Activated CD4-positive, alpha-beta T cell treated with anti-CD3 and anti-CD28 coated beads for 48 hours (primary cell): ENCODE measurements at regions not wholly inside any gene's neighbourhood (a gene's known extent, or its start where the extent isn't known, plus 50 kb on each side); places are given as distances from the start of the nearest gene placed in this dataset.

ENCODE experiments used
- DNase-seq: peaks from one replicate; pipeline ENCODE4 v3.0.0-alpha.2; 2020

DNA sequence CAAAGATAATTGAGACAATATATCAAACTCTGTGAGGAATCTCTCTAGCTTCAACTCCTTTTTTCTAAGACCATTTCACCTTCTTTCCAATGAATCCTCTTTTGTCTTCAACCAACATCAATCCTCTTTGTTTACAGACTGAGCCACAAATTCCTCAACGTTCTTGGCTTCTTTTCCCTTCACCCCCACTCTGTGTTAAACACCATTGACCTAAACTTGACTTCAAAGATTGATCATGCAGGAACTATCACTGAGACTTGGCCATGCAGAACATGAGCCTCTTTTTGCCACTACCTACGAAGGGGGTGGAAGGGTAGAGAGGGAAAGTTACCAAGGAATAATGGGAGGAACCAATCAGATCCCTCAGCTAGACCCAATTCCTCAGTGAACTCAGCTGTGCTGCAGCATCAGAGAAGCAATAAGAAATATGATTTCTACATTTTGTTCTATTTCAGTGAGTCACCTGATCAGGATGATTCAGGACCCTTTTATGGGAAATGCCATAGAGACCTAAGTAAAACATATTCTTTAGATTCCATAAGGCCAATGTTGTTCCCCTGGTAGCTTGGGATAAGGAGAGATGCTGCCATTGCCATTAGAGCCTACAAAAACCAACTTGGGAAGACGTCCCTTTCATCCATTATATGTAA lies 187.7 kb upstream of the RGMB start:
- no peak for DNase-seq

DNA sequence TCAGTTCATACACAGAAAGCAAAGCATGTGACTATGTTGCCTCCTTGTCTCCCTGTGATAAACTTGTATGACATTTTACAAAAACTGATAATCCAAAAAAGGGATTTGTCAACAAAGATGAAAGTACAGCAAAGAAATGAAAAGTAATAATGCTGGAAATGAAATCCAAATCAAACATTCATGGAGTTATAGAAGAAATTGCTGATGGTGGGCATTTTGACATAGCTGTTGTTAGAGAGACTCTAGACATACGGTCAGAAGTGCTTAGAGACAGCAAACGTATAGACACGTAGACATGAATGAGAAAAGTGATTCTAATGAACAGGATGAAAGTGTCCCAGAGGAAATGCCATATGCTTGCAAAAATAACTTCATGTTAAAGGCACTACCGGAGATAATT lies 186.9 kb upstream of the RGMB start:
- DNase-seq = no peak

DNA sequence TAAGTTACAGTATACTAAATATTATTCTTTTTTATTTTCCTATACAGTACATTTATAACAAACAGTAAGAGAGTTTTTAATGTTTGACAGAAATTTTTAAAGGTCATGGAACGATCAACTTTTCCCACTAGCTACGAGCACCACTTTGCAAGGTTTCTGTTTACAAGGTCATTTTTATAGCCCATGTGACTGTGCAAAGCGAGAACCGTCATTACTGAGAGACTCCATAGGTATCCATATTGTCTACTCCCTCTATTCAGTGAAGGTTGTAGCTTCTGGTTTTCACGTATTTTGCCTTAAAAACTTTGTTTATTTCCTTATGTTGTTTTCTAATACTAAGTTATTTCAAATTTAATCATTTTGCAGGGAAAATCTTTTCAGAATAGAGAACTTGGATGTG lies 186.3 kb upstream of the RGMB start:
- no peak for DNase-seq

DNA sequence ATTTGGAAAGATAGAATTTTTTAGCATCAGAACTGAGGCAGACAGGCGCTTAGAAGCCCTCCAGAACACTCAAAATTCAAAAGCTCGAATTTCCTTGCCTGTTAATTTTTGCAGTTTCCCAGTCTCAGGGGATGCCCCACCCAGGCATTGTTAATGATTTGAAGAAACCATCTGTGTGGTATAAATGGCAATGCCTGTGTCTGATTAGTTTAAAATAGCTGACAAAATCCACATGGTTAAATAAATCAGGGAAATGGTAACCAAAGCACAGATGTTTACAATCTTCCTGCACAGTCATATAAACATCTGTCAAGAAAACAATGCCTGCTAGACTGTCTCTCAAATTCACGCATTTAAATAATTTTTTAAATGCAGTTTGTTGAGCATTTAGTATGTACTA lies 185.2 kb upstream of the RGMB start:
- no peak for DNase-seq

DNA sequence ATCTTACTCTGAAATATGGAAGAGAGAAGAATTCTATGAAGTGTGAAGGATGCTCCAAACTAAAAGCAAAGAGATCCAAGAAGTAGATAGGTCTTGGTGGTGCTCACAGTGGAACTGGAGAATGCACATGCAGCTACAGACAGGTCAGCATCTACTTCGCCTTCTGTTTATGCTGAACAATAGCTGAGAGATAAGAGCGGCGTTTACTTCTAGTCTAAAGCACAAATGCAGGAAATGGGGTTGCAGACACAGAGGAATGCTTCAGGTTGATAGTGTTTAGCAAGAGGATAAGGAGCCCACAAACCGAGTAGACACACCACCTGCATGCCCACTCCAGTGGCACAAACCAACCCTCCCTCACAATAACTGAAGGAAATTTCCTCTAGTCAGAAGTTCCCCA lies 180.0 kb upstream of the RGMB start:
- DNase-seq = no peak

DNA sequence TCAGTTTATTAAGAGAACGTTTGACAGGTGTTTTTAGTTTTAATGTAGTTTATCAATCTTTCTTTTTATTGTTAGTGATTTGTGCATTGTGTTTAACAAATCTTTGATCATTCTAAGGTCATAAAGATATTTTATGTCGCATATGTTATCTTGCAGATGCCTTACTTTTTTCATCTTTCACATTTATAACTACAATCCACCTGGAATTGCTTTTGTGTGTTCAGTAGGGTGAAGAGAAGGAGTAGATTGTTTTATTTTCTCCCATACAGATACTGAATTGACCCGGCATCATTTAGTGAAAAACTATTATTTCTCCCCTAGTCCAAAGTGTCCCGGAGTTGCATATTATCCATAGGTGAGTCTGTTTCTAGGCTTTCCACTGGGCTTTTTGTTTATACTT lies 179.4 kb upstream of the RGMB start:
- no peak for DNase-seq

DNA sequence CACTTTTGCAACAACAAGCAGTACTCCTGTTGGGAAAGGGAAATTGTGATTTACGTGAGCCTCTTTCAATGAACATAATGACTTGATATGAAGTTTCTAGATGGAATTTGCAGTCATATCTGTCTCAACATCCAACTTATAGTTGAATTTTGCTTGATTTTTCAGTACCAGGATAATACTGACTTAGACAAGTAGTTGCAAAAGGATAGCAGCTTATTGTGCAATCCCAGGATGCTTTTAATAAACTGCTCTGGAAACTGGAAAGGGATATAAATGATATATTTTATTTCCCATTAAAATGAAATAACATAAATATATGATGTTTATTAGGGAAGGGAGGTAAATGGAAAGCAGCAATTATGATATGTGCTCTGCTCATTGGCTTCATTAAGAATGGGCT lies 174.4 kb upstream of the RGMB start:
- no peak for DNase-seq

DNA sequence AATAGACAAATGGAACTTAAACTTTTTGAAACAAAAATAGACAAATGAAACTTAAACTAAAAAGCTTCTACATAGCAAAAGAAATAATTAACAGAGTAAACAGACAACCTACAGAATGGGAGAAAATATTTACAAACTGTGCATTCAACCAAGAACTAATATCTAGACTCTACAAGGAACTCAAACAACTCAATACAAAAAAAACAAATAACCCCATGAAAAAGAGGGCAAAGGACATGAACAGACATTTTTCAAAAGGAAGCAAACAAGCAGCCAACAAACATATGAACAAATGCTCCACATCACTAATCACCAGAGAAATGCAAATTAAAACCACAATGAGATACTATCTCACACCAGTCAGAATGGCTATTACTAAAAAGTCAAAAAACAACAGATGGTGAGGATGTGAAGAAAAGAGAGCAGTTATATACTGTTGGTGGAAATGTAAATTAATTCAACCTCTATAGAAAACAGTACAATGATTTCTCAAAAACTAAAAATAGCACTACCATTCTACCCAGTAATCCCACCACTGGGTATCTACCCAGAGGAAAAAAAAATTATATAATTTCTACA lies 170.8 kb upstream of the RGMB start:
- no peak for DNase-seq

DNA sequence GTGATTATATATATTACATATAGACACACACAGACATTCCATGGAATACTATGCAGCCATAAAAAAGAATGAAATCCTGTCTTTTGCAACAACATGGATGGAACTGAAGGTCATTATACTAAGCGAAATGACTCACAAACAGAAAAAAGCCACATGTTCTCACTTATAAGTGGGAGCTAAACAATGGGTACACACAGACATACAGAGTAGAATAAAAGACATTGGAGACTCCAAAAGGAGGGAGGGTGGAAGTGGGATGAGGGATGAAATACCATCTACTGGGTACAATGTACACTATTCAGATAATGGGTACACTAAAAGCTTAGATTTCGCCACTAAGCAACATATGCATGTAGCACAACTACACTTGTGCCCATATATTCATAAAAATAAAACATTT lies 170.0 kb upstream of the RGMB start:
- no peak for DNase-seq

DNA sequence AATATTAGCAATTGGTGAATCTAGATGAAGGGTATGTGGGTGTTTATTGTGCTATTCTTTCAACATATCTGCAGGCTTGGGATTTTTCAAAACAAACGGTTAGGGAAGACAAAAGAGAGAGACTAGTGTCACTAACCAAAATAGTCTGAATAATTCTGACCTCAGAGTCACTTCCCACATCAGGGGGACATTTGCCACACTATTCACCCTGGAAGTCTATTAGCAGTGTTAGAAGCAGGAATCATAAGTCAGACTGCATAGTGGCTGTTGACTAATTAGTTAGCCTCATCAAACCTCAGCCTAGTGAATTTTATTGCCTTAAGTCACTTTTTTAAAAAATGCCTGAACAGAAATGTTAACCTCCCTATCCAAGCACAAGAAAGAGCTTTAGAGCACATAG lies 169.2 kb upstream of the RGMB start:
- DNase-seq = no peak

DNA sequence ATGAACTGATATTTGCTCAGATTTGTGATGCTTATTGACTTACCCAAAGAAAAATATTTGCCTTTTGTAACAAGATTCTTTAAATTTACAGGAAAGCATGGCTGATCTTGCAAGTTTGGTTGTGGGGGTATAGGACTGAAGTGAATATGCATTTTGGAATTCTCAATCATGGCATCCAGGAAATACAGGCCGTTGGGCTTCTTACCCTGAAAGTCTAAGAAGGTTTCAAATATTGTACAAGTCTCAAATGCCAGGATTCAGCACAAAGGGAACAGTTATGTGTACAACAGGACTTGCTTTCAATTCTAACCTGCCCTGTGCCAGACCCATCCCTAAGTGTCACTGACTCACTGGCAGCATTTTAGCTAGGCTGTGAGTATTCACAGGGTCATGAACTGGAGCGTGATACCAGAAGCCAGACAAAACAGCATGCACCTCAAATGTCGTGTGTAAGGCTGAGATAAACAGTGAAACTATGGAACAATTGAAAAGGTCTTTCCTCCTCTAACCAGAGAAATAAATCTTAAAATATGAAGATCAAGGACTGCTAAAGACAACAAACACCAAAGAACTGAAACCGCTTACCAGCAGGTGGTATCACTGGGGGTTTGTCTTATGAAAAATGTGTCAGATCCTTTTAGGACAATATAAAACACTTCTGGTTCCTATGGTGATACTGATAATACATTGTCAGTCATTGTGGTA lies 168.6 kb upstream of the RGMB start:
- DNase-seq = no peak

DNA sequence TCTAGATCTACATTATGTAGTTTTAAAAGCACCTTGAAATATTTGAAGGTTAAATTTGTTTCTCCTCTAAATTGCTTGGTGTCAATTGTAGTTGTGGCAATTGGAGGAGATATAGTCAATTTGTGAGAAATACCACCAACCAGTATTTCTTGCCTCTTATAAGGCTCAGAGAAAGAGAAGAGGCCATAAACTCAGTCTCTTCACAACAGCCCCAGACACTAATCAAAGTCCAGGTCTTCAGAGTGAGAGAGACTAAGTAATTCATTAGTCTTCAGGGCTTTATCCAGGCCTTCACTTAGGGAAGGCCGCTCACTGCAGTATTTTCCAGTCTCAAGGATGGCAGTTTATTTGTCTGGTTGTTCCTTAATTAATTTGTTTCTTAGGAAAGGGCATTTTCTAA lies 168.0 kb upstream of the RGMB start:
- DNase-seq = no peak

DNA sequence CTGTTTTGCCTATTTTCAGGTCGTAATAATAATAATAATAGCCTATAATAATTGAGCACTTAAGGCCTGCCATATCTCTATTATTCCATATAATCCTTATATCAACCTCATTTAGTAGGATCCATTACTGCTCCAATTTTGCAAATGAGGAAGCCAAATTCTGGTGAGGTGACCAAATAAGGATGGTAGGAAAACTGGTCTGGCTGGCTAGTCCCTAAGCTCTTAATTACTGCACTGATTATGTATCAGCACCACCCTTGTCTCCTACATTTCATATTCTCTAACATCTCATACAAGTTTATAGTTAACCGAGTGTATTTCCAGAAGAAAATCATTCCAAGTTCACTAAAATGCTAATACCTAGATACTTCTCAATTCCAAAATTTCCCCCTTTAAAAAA lies 166.5 kb upstream of the RGMB start:
- no peak for DNase-seq

DNA sequence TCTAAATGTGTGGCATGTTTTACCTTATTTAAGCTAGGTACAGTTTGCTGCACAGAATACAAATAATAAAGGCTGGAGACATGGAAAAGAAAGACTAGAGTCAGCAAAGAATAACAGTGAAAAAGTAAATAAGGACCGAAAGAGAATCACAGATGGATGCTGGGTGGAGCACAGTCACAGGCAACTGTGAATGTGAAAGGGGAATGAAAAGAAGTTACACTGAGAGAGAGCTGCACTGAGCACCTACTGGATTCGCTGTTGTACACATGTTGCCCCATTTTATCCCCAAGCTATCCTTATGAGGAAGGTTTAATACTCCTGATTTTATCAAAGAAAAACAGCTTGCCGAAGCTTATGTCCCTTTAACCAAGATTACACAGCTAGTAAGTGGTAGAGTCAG lies 165.4 kb upstream of the RGMB start:
- DNase-seq = no peak

DNA sequence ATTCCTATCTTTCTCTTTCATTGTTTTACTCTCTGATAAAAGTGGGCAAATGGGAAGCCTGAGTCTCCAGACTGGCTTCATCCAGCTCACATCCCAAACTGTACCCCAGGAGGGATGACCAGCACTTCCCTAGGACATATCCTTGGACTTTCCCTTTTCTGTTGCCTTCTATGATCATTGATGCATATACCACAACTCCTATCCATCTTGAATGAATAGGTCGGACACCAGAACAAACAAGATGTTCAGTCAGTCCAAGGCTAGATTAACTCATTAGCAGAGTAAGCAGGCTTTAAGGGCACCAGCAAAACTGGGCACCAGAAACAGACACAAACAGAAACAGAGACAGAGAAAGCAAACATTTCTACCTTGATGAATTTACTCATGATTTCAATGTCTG lies 159.1 kb upstream of the RGMB start:
- no peak for DNase-seq

DNA sequence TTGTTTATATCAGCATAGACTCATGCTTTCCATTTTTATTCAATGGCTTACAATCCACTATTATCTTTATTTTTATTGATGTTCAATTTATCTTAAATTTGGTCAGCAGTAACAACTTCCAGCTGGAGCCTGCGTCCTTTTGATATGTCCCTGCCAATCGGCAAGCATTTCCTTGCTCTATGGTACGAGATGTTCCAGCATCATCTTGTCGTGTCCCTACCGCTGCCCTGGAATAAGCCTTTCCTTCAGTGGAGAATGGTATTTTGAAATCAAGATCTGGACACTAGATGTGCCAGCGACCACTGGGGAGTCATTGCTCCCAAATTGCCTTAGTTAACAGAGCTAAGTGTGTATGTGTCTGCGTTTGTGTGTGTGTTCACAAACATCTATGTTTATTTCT lies 151.6 kb upstream of the RGMB start:
- no peak for DNase-seq

DNA sequence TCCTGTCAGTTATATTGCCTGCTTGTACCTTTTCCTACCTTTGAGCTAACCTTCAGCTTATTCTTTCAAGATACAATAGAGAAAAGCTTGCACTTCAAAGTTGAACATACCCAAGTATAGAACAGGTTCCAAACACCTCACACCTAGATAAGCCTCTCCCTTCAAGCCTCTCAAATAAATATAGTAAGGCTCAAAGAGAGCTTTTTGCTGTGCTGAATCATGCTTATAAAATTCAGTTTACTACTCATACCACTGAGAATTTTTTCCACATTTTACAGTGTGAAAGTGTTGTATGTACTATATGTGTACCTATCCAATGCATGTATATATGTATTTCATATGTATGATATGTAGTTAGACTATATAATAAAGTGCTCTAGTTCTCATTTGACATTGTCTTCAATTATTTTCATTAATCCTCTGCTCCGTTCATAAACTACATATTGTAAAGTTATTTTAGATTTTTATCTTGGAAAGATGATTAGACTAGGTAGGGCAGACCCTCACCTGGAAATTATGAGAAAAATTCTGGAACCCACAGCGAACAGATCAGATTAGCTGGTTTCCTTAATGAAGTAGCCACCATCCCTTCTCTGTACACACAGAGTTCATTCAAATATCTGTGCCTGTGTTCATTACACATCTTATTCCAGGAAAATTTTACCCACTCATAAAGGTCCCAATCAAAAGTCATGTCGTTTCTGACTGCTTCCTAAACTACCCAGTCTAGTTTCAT lies 149.2 kb upstream of the RGMB start:
- DNase-seq = no peak

DNA sequence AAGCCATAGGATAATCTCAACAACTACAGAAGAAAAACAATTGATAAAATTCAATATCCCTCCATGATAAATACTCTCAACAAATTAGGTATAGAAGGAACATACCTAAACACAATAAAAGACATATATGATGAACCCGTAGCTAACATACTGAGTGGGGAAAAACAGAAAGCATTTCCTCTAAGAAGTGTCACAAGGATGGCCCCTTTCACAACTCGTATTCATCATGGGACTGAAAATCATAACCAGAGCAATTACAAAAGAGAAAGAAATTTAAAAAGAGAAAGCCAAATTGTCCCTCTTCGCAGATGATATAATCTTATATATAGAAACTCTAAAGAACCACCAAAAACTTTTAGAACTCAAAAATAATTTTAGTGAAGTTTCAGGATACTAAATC lies 146.3 kb upstream of the RGMB start:
- DNase-seq = no peak

DNA sequence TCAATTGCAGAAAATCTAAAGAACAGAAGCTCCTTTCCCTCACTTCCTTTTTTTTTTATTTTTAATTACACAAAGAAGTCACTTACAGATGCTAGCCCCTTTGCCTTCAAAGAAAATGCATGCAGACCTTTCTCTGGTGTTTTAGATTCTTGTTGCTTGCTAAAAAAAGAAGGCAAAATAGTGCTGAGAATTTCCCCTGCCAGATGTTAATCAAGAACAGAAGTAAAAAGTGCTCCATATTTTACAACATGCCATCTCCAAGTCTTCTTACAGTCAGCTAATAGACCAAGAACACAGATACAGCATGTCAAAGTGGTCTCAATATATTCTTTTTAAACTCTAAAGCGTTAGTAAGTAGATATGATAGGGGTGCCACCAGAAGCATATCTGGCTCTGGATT lies 142.8 kb upstream of the RGMB start:
- no peak for DNase-seq

DNA sequence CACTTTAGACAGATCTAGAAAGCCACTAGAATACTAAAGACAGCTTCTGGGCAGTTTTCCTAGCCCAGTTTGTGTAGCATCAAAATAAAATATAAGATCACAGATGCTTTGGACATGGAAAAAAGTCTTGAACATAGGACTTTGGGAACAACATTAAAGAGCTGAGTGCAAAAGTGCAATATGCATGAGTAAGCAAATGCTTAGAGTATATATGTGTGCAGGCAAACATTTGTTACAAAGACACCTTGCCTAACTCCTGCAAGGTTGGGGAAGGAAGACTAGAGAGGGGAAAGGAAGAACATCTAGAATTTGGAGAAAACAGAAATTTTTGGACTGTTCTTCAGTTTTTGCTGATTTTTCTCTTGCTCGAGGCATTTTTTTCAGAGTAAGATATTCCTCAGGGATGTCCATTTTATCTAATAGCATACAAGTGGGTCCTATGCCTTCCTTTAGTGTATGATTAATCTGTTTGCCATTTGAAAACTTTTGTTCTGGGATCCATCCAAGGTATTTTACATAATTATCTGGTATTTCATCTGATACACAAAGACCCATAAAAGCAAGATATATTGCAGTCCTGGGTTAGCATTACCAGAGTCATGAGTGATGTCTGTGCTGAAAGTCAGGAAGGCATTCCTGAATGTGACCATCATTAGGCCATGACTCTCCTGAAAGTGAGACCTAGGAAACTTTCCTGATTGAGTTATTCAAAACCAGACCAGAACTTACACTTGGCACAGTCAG lies 142.0 kb upstream of the RGMB start:
- no peak for DNase-seq

DNA sequence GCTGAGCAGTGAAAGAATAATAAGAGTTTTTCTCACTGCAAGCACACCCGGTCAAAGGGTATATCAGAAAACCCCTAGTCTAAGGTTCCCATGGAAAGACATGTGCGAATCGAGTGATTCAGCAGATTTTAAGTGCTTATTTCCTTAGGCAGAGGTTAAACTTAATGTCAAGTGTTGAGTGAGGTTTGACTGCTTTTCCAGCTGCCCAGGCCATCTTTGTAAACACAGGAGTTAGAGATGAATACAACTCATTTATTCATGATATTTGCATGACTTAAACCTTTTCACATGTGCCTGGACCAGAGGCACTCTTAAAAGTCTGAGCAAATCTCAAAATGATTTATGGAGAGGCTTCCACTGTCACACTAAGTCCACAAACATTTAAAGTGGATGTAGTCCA lies 137.8 kb upstream of the RGMB start:
- DNase-seq = no peak

DNA sequence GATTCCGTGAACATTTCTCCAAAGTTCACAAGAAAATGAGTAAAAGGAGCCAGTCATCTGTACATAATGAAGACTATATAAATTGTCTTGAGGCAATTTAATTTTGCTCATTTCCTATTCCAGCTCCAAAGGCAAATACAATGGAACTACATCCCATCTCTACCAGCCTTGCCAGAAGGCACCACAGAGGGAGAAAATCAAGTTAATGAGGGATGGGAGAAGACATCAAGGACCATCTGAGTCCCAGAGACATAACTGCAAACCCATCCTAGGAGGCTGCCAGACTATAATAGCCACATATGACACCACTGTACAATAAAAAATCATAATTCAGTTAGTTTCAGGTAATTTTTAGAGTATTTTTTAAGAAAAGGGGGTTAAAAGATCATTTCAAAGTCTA lies 136.3 kb upstream of the RGMB start:
- DNase-seq = no peak

DNA sequence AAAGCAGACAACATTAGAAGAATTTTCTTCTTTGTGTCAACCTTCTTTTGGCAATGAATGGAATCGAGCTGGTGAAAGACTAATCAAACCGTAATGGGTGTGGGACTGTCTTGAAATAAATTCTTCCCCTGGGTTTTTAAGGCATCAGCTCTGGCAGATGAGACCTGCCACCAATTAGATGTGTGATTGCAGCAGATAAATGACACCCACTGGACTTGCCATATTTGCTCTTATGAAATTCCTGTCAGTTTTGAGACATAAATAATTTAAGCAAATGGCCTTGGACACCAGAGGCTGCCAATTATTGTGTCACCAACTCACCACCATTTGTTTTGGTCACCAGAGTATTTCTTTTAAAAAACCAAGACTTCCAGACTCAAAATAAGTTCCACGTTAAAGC lies 135.9 kb upstream of the RGMB start:
- no peak for DNase-seq
